ENCODE measurements at regions not wholly inside any gene's neighbourhood (a gene's known extent, or its start where the extent isn't known, plus 50 kb on each side); places are given as distances from the start of the nearest gene placed in this dataset.
"Not testable (repeated sequence)": the region's sequence is repeated elsewhere in the genome, so short reads cannot be mapped to it uniquely, and the experiment has no call there.

DNA sequence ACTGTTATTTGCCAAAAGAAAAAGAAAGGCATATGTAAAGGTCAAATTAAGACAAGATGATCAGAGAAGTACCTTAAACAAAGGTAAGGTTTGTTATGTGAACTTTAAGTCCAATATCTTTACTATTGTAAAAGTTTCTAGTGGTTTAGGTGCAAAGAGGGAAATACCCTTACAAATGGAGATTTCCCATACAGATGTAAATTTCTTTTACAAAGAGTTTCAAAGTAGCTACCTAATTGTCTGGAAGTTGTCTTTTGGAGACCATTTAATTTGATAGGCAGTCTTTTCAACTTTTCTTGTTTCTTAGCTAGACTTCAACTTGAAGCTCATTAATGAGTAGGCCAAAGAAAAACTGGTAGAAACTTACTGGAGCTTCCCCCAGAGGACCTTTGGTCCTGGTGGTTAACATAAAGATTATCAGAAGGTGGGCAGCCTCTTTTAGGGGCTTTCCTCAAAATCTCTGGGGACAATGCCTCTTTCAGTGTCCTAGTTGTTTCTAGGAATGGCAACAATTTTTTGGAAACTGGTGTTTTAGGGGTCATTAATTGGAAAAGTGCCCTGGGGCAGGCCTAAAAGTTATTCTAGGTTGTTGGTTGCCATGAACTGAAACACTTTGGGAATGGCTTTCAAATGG lies 297.3 kb downstream of the GUCY2F start:
- TF ChIP-seq, protein P1, sequence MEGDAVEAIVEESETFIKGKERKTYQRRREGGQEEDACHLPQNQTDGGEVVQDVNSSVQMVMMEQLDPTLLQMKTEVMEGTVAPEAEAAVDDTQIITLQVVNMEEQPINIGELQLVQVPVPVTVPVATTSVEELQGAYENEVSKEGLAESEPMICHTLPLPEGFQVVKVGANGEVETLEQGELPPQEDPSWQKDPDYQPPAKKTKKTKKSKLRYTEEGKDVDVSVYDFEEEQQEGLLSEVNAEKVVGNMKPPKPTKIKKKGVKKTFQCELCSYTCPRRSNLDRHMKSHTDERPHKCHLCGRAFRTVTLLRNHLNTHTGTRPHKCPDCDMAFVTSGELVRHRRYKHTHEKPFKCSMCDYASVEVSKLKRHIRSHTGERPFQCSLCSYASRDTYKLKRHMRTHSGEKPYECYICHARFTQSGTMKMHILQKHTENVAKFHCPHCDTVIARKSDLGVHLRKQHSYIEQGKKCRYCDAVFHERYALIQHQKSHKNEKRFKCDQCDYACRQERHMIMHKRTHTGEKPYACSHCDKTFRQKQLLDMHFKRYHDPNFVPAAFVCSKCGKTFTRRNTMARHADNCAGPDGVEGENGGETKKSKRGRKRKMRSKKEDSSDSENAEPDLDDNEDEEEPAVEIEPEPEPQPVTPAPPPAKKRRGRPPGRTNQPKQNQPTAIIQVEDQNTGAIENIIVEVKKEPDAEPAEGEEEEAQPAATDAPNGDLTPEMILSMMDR (IDR thresholded peaks at IDR 0.05) = no peak
- Histone ChIP-seq H3K4me3 (no peak overlapping the region), H3K27ac (no peak overlapping the region)
- DNase-seq (ENCODE audit: low spot score) = no peak

DNA sequence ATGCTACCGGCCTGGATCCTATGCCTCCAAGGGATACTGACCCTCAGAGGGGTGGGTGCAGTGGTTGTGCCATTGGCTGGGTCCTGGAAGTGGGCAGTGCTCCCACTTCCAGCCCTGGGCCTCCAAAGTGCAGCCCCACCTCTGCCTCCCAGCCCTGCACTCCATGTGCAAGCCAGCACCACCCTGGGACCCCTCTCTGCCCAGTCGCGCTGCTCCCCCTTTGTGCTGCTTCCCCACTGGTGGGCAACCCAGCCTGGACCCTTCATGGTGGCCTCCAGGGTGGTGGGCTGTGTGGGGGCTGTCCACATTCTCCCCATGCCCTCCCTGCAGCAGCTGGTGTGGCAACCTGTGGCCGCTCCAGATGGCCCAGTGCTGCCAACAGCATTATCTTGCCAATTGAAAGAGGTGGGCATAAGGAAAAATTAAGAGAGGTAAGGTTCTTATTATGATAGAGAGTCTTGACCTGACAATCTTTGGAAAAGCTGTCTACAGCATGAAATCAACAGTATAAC lies 309.7 kb downstream of the GUCY2F start:
- TF ChIP-seq, protein P1 (IDR thresholded peaks at IDR 0.05) = no peak
- Histone ChIP-seq H3K27ac (no peak overlapping the region), H3K4me3 (no peak overlapping the region)
- no peak for DNase-seq (ENCODE audit: low spot score)

DNA sequence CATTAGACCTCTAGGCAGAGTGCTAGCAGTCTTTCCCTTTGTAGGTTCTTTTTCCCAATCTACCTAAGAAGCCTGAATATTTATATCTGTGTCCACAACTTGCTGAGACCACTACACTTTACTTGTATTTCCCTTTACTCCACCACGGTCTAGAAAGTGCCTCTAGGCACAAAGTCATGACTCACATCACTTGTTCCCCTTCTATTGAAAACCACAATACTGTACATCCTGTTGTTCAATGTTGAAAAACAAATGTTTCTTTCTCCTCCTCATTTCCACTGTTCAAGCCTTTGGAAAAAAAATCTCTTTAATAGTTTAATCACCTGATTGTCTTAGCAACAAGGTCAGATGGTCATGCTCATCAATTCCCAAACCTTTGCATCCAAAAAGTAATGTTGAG lies 326.7 kb downstream of the GUCY2F start:
- H3K27ac ChIP-seq = no peak overlapping the region
- DNase-seq (ENCODE audit: low spot score) = no peak
- TF ChIP-seq, protein P1 (IDR thresholded peaks at IDR 0.05) = no peak
- no peak overlapping the region for H3K4me3 ChIP-seq

DNA sequence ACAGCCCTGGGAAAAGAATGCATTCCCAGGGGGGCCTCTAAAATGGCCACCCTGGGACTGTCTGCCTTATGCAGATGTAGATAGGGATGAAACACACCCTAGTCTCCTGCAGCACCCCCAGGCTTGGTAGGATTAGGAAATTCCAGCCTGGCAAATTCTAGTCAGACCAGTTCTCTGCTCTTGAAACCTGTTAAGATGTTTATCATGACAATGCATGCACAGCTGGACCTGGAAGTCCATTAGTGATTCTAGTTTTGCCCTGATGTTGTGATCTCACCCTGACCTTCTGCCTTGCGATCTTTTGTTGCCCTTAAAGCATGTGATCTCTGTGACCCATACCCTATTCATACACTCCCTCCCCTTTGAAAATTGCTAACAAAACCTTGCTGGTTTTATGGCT lies 337.7 kb downstream of the GUCY2F start:
- H3K4me3 ChIP-seq; H3K27ac ChIP-seq; DNase-seq (ENCODE audit: low spot score): not testable (repeated sequence)

DNA sequence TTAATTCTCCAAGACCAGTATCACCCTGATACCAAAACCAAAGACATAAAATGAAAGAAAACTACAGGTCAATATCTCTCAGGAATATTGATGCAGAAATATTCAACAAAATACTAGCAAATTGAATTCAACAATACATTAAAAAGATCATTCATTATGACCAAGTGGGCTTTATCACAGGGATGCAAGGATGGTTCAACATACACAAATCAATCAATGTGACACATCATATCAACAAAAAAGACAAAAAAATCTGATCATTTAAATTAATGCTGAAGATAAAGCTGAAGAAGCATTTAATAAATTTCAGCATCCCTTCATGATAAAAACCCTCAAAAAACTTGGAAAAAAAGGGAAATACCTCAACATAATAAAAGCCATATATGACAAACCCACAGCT lies 341.4 kb downstream of the GUCY2F start:
- TF ChIP-seq, protein P1 (IDR thresholded peaks at IDR 0.05) = no peak
- H3K4me3 ChIP-seq = no peak overlapping the region
- no peak for DNase-seq (ENCODE audit: low spot score)
- H3K27ac ChIP-seq = no peak overlapping the region

DNA sequence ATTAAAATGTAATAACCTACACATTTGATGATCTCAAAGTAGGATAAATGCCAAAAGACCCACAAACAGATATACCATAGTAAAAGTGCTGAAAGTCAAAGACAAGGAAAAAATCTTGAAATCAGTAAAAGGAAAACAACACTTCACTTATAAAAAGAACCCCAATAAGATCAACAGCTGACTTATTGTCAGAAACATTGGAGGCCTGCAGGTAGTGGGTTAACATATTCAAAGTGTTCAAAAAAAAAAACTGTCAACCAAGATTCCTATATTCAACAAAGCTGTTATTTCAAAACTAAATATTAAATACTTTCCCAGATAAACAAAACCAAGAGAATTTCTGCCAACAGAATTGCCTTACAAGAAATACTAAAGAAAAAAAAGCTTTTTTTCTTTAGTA lies 347.1 kb downstream of the GUCY2F start:
- Histone ChIP-seq H3K4me3 (no peak overlapping the region), H3K27ac (no peak overlapping the region)
- TF ChIP-seq, protein P1 (IDR thresholded peaks at IDR 0.05) = no peak
- DNase-seq (ENCODE audit: low spot score) = no peak

DNA sequence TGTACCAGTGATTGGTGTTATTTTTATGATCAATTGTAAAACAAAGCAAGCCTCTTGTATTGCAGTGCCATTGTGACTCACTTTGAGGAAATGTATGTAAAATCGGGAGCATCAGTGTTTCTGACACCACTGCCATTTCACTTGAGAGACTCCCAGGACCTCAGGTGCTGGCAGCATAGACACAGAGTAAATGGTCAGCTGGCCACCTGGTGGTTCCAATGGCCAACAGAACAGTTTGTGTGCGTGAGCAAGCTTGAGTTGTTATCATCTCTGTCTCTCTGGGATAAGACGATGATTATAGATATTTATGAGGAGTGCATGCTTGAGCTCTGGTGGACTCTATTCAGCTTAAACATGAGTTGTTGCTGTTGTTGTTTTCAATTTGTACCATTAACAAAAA lies 356.6 kb downstream of the GUCY2F start:
- DNase-seq (ENCODE audit: low spot score) = no peak
- Histone ChIP-seq H3K4me3 (no peak overlapping the region), H3K27ac (no peak overlapping the region)
- TF ChIP-seq, protein P1 (IDR thresholded peaks at IDR 0.05) = no peak

Data from coronary artery (tissue), 2 donors.